Right lobe of liver (tissue), 4 donors: ENCODE measurements at regions not wholly inside any gene's neighbourhood (a gene's known extent, or its start where the extent isn't known, plus 50 kb on each side); places are given as distances from the start of the nearest gene placed in this dataset.
A peak's percentile ranks its signal among the peaks of the same experiment; 100 is the strongest.

Experiments
- POLR2A ChIP-seq: fragments of 450-650 bp; IDR thresholded peaks from one replicate; pipeline ENCODE4 v1.6.1; 2017; ENCODE audit warnings: antibody characterized with exemption, mild to moderate bottlenecking
- TF ChIP-seq, protein P1 (sequence below), 4 donors: fragments of 200-600 bp in 3 of 4; fragments of 450-650 bp in 1 of 4; IDR thresholded peaks; one replicate each; pipeline versions ENCODE4 v1.5.1 to v1.8.0; 2016 to 2022; ENCODE audit warnings: antibody characterized with exemption in 4 of 4, mild to moderate bottlenecking in 2 of 4
- donor health status: DM: no; HTN: no; CAD: no.
- donor health status: DM: no; HTN: no; CAD: no.
- donor health status: DM: no; HTN: yes; CAD: no.

DNA sequence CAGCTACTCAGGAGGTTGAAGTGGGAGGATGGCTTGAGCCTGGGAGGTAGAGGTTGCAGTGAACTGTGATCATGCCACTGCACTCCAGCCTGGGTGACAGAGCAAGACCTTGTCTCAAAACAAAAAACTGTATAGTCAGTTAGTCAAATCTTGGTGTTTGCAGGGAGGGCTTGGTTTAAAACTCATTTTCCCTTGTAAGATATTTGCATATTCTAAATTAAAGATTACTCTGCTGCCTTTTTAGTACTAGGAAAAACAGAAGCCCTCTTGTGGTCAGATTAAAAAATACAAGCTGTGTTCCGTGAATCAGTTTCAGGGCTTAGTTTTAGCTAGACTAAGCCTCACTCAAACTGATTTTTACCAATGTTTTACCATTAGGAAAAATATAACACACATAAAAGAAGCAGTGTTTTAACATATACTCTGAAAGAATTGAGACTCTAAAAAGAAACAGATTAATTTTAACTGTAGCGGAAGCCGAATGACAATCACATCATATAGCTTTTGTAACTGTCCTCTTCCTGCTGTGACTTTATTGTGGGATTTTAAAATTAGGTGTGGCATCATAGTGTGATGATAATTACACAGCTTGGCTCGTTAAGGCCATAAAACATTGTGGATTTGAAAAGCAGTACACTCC lies 84.9 kb upstream of the BASP1 start:
- TF ChIP-seq, protein P1, sequence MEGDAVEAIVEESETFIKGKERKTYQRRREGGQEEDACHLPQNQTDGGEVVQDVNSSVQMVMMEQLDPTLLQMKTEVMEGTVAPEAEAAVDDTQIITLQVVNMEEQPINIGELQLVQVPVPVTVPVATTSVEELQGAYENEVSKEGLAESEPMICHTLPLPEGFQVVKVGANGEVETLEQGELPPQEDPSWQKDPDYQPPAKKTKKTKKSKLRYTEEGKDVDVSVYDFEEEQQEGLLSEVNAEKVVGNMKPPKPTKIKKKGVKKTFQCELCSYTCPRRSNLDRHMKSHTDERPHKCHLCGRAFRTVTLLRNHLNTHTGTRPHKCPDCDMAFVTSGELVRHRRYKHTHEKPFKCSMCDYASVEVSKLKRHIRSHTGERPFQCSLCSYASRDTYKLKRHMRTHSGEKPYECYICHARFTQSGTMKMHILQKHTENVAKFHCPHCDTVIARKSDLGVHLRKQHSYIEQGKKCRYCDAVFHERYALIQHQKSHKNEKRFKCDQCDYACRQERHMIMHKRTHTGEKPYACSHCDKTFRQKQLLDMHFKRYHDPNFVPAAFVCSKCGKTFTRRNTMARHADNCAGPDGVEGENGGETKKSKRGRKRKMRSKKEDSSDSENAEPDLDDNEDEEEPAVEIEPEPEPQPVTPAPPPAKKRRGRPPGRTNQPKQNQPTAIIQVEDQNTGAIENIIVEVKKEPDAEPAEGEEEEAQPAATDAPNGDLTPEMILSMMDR (IDR thresholded peaks at IDR 0.05) = peak; percentile 58 to 71 (median 64)
- no peak for TF ChIP-seq POLR2A
